H54 (cell line): ENCODE measurements at regions not wholly inside any gene's neighbourhood (a gene's known extent, or its start where the extent isn't known, plus 50 kb on each side); places are given as distances from the start of the nearest gene placed in this dataset.

Experiments used
- DNase-seq: peaks from one replicate; pipeline ENCODE4 v3.0.0; 2011; ENCODE audit warnings: low spot score, mixed read lengths; ENCODE audit not compliant: insufficient read length
- FAIRE-seq: peaks from 3 replicates; lab custom pipeline; 2011; peaks lifted over from hg19 to GRCh38; lab: Jason Lieb, UNC
- POLR2A ChIP-seq: IDR thresholded peaks from 2 replicates; pipeline ENCODE4 v1.6.1; 2011; ENCODE audit warnings: low read depth, mild to moderate bottlenecking, low read length

DNA sequence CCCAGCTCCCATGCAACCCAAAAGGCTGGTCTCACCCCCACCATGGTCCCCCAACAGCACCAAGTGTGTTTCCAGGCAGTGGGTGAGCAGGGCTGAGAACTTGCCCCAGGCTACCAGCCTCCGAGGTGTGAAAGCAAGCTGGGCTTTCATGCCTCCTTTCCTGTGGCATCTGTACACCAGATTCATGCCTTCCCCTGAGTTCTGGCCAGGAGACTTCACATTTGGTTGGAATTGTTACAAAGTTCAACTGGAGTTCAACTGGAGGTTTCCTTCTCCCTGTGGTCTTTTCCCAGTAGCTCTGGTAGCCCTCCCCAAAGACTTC is 77.6 kb upstream of the RAB40AL start:
- DNase-seq (no peak), FAIRE-seq (no peak)
- TF ChIP-seq POLR2A, result no peak

DNA sequence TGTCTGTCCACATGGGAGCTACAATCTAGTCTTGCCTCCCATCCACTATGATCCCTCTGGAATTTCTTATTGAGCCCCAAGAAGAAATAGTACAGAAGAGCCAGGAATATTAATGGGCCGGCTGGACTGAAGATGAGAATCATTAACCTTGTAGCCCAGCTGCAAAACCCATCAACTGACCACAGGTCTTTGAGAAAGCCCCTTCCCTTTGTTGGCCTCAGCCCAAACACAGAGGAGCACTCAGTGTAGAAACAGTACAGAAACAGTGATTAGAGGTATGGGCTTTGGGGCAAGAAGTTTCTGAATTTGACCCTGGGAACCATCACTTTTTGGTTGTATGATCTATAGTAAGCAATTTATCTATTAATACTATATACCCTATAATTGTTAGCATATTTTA is 76.8 kb upstream of the RAB40AL start:
- DNase-seq (no peak), FAIRE-seq (no peak)
- no peak for TF ChIP-seq POLR2A

GRCh38 chrX:102863735-102864134 is 73.3 kb upstream of the RAB40AL start:
- no peak for TF ChIP-seq POLR2A
- peak; percentile 6 for DNase-seq
- no peak for FAIRE-seq

DNA sequence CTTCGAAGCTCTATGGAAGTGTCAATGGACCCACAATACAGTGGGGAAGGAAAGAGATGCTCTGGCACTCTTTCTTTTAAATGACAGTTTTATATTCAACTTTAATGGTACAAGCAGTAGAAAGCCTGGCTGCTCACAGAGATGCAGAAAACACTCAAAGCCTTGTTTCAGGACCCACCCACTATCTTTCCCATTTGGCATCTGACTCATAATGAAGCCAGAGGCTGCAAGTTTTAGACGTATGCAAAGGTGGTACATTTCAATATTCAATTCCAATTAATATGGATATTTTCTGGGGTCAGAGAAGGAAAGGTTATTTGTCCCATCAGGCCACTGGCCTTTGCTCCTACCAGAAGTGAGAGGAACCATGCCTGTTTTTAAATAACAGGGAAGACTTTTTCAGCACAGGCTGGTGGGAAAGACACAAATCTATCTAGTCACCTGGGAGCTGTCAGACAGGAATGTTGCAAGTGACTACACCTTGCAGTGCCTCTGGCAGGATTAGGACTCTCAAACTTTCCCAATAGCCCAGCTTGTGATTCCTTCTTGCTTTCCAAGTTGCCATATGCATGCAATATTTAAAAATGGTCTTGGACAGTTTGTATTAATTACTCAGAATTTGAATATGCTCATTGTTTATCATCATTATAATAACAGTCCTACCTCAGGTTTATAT is 70.0 kb upstream of the RAB40AL start:
- TF ChIP-seq POLR2A, result no peak
- FAIRE-seq (no peak), DNase-seq (no peak)

DNA sequence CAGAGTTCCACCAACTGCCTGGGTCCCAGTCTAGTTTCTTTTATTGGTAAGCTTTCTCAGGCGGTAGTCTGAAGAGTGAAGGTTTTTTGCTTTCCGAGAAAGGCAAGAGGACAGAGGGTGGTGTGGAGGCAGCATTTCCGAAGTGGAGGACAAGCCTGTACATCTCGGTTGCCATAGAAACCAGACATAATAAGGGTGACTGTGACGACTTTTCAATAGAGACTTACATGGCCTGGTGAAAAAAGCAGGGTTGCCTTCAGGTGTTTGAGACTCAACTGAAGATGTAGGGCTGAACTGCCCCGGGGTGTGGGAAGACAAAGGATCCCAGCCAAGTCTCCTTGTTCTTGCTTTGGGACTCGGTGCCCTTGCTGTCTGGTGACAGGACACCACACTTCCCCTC is 53.6 kb upstream of the RAB40AL start:
- FAIRE-seq, result no peak
- no peak for TF ChIP-seq POLR2A
- no peak for DNase-seq
